ENCODE measurements at regions not wholly inside any gene's neighbourhood (a gene's known extent, or its start where the extent isn't known, plus 50 kb on each side); places are given as distances from the start of the nearest gene placed in this dataset.

DNA sequence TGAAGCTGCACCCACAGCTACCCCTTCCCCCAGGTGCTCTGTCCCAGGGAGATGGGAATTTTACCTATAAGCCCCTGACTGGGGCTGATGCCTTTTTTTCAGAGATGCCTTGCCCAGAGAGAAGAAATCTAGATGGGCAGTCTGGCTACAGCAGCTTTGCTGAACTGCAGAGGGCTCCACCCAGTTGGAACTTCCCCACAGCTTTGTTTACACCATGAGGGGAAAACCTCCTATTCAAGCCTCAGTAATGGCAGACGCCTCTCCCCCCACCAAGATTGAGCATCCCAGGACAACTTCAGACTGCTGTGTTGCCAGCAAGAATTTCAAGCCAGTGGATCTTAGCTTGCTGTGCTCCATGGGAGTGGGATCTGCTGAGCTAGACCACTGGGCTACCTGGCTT is 122.6 kb upstream of the MOCS1 start:
- no peak for DNase-seq

DNA sequence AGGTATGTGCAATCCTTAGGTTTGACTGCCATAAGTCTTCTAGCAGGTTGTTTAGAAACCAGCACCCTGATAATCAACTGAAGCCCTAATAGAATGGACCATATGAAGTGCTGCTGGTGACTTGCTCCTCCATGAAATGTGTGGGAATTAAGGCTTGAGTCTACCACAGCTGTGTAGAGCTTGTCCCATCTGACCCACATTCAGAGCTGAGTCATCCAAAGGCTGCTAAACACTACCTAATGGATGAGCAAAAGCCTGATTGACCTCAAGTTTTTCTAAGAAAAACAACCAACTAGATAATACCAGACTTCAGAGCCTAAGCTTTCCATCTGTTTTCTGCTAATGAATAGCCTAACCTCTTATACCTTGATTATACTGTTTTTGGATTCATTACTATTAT is 120.3 kb upstream of the MOCS1 start:
- DNase-seq, result no peak

DNA sequence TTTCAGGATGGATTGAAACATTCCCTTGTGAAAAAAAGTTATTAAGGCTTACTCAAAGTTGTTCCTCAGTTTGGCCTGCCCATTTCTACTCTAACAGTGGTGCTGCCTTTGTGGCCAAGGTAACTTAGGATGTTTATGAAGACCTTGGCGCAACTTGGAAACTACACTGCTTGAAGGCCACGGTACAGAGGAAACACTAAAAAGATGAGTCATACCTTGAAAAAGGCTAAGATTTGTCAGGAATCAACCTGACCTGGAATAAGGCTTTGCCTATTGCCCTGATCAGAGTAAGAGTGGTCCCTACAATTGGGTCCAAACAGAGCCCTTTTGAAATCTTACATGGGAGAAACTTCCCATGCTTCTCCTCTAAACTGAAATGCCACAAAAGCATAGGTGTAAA is 119.9 kb upstream of the MOCS1 start:
- no peak for DNase-seq

DNA sequence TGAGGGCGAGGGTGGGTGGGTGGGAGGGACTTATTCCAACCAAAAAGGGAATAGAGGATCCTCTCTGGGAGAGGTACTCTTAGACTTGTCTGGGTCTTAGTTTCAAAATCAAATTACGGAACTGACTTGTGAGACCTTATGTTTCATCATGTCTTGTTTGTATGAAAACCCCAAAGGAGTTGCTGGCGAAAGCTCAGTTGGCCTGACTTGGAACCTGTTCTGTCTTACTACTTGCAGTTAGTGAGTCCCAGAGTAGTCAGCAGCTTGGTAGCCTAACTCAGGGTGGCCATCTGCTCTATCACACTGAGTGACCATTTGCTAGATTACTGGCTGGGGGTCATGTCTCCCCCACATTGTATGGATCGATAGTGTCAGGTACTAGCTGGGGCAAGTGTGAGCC is 114.9 kb upstream of the MOCS1 start:
- DNase-seq, result no peak

DNA sequence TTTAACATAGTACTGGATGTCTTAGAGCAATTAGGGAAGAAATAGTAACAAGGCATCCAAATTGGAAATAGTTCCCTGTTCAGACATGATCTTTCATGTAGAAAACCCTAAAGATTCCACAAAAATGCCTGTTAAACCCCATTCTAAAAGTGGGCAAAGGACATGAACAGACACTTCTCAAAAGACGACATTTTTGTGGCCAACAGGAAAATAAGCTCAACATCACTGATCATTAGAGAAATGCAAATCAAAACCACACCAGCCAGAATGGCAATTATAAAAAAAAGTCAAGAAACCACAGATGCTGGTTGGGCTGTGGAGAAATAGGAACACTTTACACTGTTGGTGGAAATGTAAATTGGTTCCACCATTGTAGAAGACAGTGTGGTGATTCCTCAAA is 109.9 kb upstream of the MOCS1 start:
- DNase-seq, result no peak

DNA sequence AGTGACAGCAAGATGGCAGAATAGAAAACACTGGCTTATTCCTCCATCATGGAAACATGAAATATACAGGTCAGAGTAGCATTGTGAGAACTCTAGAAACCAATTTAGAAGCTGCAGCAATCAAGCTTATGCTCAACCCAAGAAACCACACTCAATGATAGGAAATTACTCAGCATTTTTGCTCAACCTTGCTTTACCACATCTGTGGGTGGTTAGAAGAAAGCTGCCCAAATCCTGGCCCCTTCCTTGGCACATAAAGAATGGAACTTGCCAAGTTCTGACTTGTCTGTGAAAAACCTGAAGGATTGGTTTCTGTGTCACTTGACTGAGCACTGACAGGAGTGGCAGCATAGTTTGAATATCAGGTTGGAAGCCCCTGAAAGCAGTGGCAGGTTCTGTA is 108.0 kb upstream of the MOCS1 start:
- no peak for DNase-seq

DNA sequence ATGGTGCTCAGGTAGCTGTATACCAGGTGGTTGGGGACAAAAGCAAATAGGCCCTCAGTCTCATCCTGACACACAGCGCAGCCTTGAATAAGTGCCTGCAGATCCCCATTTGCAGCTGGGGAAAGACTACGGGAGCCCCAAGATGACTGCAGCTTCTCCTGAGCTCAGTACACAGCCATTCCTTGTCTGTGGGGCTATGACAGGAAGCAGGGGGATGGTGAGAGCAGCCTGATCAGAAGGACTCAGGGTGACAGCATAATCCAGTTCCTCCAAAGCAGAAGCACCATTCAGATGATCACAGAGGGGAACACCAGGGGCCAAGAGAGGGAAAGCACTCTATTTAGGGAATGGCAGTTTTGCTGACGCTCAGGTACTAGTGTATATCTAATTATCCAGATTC is 104.8 kb upstream of the MOCS1 start:
- no peak for DNase-seq

DNA sequence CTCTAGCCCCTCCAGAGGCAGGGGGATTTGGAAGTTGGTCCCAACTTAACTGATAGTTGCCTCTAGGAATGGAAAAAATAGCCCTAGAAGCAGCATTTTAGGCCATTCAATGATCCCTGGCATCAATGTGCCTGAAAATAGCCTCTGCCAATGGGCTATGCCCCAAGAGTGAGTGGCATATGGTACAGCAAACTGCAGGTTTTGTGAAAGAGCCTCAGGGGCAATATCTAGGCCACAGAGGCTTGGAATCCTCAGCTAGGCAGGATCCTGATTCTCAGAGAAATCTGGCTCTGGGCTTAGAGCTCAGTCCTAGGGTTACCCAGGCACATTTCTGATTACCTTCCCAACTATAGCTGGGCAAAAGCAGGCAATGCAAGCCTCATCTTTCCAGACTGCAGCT is 104.4 kb upstream of the MOCS1 start:
- DNase-seq, result no peak

DNA sequence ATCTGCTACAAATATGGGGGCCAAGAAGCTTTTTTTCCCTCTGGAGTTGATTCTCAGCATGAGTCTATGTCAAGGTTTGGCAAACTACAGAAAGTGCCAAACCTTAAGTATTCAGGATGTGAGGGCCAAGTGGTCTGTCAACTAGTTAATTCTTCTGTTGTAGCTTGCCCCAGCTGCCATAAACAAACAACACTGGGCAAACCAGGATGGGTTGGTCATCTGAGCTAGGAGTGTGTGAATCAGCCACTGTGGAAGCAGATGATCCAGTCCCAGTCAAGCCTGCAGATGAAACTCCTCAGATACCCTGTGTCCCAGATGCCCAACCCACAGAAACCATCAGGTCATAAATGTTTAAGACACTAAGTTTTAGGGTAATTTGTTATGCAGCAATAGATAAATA is 103.0 kb upstream of the MOCS1 start:
- DNase-seq, result no peak

DNA sequence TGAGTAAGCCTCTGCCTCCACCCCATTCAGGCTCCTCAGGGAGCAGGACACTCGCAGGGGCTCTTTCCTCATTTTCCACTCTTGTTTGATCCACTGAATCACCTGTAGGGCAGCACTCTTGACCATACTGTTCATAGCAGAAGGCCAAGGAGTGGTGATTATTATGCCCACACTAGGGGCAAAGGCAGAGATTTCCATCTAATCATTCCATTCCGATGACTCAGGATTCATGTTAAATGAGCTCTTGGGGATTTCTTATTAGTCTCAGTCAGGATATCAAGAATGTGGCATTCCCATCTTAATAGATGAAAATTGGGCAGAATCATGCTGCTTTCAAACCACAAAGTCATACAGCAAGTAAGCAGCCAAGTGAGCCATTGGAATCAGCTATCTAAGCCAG is 101.9 kb upstream of the MOCS1 start:
- no peak for DNase-seq

DNA sequence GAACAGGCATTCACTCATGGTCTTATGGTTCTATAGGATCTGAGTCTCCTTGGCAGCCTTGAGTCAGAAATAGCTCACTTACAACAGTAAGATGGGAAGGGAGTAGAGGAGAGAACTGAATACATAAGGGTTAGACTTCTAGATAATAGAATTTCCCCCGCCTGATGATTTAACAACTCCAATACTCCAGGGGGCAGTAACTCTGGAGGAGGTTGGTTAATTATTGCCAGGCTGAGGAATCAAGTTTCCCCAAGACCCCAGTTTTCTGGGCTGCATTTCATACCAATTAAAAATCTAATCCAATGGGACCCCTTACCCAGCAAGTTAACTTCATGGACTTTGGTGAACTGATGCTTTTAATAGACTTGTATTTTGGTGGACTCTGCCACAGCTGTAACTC is 94.2 kb upstream of the MOCS1 start:
- no peak for DNase-seq

DNA sequence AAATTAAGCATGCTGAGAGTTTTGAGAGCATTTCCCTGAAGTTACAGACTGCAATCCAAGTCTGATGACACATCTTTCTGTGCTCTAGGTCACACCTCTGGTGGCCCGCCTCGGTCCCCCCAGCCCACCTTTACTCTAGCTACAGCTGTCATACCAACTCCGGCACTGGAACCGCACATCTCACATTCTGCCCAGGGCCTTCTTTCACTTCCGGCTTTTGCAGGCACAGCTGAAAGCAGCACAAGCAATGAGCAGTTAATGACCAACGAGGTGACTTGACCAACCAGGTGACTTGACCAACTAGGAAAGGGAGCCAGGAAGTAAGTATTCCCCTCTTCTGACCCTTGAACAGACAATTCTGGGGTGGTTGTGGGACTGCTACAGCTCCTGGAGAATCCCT is 88.6 kb upstream of the MOCS1 start:
- no peak for DNase-seq

DNA sequence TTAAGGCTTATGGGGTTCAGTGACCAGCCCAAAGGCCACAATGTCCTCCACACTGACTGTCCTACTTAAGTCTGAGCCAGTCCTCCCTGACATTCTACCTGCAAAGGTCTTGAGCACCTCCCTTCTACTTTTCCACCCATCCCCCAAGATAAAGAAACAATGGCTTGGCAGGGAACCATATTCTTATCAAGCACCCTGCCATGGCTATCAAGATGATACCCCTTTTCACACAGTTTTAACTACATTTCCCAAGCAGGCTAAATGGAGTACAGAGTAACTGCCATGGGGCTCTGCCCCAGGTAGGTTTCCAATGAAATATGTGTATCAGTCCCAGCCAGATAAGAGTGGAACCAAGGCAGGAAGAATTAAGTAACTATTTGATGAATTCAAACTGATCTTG is 85.9 kb upstream of the MOCS1 start:
- no peak for DNase-seq

DNA sequence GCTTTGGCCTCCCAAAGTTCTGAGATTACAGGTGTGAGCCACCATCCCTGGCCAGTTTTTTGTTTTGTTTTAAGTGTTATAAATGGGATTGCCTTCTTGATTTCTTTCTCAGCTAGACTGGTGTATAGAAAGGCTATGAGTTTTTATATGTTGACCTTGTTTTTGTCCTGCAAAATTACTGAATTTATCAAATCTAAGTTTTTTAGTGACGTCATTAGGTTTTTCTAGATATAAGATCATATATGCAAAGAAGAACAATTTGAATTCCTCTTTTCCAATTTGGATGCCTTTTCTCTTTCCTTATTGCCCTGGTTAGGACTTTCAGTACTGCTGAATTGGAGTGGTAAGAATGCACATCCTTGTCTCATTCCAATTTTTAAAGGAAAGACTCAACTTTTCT is 81.3 kb upstream of the MOCS1 start:
- no peak for DNase-seq

DNA sequence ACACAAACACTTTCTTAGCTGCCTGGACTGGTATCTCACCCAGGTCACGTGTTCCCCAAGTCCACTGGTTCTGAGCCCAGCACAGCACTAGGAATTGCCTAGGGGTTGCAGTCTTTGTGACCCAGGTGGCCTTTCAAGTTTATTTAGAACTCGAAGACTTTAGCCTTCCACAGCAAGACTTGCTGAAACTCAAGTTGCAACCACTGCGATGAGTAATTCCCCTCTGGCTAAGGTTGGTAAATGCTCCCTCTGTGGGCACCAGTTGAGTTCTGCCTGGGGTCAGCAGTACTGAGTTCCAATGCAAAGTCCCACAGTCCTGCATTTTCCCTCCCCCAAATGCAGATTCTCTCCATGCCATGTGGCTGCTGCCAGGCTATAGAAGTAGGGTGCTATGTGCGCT is 77.6 kb upstream of the MOCS1 start:
- no peak for DNase-seq

DNA sequence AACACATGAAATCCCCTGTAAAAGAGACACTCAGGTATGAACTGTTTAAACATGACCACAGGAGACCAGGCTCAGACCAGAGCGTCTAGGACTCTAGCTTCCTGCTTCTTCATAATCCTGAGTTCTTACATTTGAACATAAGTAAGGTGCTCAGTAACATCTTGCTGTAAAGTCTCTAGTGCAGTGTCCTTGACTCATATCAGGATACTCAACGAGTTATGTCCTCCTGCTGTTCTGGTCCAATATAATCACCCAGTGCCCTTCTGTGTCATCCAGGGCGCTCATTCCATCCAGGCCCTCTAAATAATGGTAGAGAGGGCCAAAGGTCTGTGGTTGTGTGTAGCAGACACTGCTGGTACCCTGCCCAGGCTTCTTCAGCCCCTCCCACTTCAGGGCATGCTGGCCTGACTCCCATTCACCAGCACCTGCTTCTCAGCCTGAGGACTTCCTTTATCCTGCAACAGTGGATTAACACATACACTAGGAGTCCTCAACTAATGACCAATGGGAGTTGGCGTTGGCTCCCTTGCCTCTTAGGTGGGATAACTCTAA is 66.8 kb upstream of the MOCS1 start:
- no peak for DNase-seq

DNA sequence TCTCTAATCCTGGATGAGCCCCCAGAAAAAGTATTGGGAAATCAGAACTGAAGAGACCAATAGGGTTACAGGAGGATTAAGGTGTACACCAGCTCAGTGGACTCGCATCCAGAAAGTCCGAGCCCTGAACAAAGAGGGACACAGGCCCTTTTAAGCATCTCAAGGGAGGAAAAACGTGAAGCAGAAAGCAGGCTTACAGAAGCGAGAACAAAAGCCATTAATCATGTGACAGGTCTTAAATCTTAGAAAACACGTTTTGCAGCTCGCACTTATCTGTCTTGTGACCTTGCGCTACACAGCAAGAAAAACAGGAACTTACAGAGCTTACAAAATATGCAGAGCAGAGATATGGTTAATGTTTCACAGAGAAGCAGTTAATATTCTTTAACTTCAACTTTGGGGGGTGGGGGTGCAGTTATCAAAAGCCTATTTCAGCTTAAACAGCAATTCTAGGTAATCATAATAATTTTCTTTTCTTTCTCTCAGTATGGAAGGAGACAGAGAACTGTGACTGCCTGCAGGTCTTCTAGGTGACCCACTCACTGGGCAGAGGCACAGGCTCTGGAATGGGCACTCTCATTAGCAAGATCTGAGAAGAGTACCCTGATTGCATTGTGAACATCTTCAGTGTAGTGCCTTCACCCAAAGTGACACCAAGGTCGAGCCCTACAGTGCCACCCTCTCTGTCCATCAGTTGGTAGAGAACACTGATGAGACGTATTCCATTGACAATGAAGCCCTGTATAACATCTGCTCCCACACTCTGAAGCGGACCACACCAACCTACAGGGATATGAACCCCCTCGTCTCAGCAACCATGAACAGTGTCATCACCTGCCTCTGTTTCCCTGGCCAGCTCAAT is 65.0 kb upstream of the MOCS1 start:
- DNase-seq, result no peak

DNA sequence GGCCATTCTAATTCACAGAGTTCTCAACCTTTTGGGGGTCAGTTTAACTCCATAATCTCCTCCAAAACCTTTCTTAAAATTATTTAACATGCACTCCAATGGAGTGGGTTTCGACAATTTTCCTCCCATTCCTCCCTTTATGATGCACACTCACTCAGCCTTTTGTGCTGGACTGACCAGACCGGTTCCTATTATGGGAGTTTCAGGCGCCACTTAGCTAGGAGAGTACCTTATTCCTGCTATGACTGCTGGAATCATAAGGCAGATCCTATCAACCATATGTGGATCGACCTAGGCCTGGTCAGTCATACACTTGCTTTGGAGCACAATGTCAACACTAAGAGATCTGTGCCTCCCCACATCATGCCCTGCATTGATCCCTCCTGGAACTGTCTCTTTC is 63.9 kb upstream of the MOCS1 start:
- no peak for DNase-seq

DNA sequence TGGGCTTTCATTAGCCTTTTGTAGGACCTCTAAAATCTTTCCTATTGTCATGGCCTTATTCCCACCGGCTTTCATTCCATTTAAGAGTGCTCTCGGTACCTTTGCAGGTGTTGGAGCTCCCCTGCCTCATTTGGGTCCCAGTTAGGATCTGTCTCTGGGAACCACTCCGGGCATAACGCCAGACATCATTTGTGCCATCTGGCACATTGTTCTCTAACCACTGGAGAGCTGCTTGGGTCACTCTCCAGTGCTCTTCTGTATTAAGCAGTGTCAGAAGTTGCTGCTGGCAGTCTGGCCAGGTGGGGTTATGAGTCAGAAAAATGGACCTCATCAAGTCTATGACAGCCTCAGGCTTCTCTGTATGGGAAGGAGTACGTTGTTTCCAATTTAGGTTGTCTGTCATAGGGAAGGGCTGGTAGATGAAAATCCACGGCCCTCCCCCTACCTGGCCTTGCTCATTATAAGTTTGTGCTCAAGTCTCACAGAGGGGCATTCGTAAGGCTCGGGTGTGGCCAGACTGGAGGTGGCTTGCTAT is 62.9 kb upstream of the MOCS1 start:
- DNase-seq, result no peak

DNA sequence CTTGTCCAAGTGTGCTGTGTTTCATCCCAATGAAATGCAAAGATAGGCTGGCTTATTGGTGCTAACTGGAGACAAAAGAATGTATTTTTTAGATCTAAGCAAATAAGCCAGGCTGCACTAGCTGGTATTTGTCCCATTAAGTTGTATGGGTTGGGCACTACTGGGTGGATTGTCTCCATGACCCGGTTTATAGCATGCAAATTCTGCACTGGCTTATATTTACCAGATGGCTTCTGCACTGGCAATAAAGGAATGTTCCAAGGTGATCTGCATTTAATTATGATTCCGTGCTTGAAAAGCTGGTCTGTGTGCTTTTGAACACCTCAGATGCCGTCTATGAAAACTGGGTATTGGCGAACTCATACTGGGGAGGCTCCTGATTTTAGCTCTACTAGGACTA is 61.4 kb upstream of the MOCS1 start:
- no peak for DNase-seq

DNA sequence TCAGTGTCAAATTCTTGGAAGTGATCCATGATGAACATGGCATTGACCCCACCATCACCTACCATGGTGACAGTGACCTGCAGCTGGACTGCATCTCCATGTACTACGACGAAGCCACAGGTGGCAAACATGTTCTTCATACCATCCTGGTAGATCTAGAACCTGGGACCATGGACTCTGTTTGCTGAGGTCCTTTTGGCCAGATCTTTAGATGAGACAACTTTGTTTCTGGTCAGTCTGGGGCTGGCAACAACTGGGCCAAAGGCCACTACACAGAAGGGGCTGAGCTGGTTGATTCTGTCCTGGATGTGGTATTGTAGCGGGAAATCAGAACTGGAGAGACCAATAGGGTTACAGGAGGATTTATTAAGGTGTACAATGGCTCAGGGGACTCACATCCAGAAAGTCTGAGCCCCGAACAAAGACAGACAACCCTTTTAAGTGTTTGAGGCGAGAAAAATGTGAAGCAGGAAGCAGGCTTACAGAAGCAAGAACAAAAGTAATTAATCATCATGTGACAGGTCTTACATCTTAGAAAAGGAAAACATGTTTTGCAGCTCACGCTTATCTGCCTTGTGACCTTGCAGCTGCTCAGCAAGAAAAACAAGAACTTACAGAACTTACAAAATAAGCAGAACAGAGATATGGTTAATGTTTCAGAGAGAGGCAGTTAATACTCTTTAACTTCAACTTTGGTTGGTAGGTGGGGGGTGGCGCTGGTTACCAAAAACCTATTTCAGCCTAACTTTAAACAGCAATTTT is 58.8 kb upstream of the MOCS1 start:
- no peak for DNase-seq
